Stomach (tissue), 8 donors: ENCODE measurements at regions not wholly inside any gene's neighbourhood (a gene's known extent, or its start where the extent isn't known, plus 50 kb on each side); places are given as distances from the start of the nearest gene placed in this dataset.

Source experiments
- DNase-seq, 2 donors: peaks; one replicate each; pipeline versions ENCODE4 v3.0.0 to v3.0.0-alpha.2; 2013 to 2019
- H3K27ac ChIP-seq, 5 donors: fragments of 200-600 bp in 4 of 5; sonication (generic) in 4 of 5; one replicate each; pipeline ENCODE4 v1.5.1; 2013 to 2019; ENCODE audit warnings: mild to moderate bottlenecking in 1 of 5, moderate library complexity in 1 of 5
- H3K27me3 ChIP-seq, 3 donors: fragments of 200-600 bp; sonication (generic); one replicate each; pipeline ENCODE4 v1.5.1; 2017 to 2019; ENCODE audit warnings: mixed run types in 1 of 3
- H3K36me3 ChIP-seq, 4 donors: fragments of 200-600 bp; sonication (generic); 1 replicate in 3 of 4; 2 replicates in 1 of 4; pipeline ENCODE4 v1.5.1; 2016 to 2019
- H3K4me1 ChIP-seq, 4 donors: fragments of 200-600 bp; sonication (generic); one replicate each; pipeline ENCODE4 v1.5.1; 2016 to 2019
- H3K4me3 ChIP-seq, 4 donors: fragments of 200-600 bp; sonication (generic) in 3 of 4; one replicate each; pipeline ENCODE4 v1.5.1; 2016 to 2019; ENCODE audit warnings: mild to moderate bottlenecking in 1 of 4
- H3K9me3 ChIP-seq, 4 donors: fragments of 200-600 bp; sonication (generic); one replicate each; pipeline ENCODE4 v1.5.1; 2016 to 2019
- CTCF ChIP-seq, 7 experiments: fragments of 450-650 bp in 4 of 7; fragments of 200-600 bp in 3 of 7; sonication (generic) in 3 of 7; IDR thresholded peaks; one replicate each; pipeline ENCODE4 v1.5.1; 2016 to 2019; ENCODE audit warnings: antibody characterized with exemption in 7 of 7, control low read depth in 2 of 7, mild to moderate bottlenecking in 1 of 7
- EP300 ChIP-seq: sonication (generic); formaldehyde crosslinking; IDR thresholded peaks from one replicate; pipeline ENCODE4 v1.6.1; 2017; ENCODE audit warnings: antibody characterized with exemption
- POLR2A ChIP-seq, 4 donors: fragments of 450-650 bp; IDR thresholded peaks; one replicate each; pipeline ENCODE4 v1.6.1; 2016; ENCODE audit warnings: antibody characterized with exemption in 4 of 4, control low read depth in 2 of 4, mild to moderate bottlenecking in 1 of 4, moderate library complexity in 1 of 4
- POLR2AphosphoS5 ChIP-seq, 3 donors: sonication (generic); formaldehyde crosslinking; IDR thresholded peaks; one replicate each; pipeline ENCODE4 v1.6.1; 2016; ENCODE audit warnings: antibody characterized with exemption in 3 of 3
- WGBS, 5 donors: extraction: QIAGEN DNeasy Blood & Tissue Kit in 3 of 5; methylation state at CpG; one replicate each; pipeline versions ENCODE4 v1.1.5 to v1.1.7; 2013 to 2018; 5-methylcytosine and 5-hydroxymethylcytosine counted together
- intact Hi-C: fragments of 100-400 bp; cut with DNase I; formaldehyde crosslinking; loops from one replicate; pipeline ENCODE4 v1.15.1; 2023; ENCODE audit warnings: low total_unique reads
- donor health status: healthy with polysubstance abuse.
- donor health status: Bipolar disorder and iron deficiency.
- donor health status: healthy.

- H3K36me3 ChIP-seq, result no peaks in the 10 kb centered on the region
- H3K9me3 ChIP-seq, result no peaks in the 10 kb centered on the region
- intact Hi-C loops, result no loop called here
- TF ChIP-seq POLR2A (IDR thresholded peaks at IDR 0.05) (no peak), CTCF (IDR thresholded peaks at IDR 0.05) (no peak), EP300 (no peak), POLR2AphosphoS5 (IDR thresholded peaks at IDR 0.05) (no peak)
- no peaks in the 10 kb centered on the region for H3K27me3 ChIP-seq
- DNase-seq, result no peak
- no peaks in the 10 kb centered on the region for H3K4me1 ChIP-seq
- H3K4me3 ChIP-seq, result no peak overlapping the region
- H3K27ac ChIP-seq, result no peak overlapping the region
- 48 to 59% (median 53%) methylated on average over 5 of the region's 5 CpGs for WGBS, 5 donors
These were observed 93.1 kb upstream of the S1PR3 start for GRCh38 chr9:88898039-88898720.

- no peak overlapping the region for H3K4me3 ChIP-seq
- no peak for TF ChIP-seq CTCF (IDR thresholded peaks at IDR 0.05)
- TF ChIP-seq POLR2AphosphoS5 (IDR thresholded peaks at IDR 0.05), result no peak
- TF ChIP-seq EP300, result no peak
- 75 to 84% (median 77%) methylated on average over 2 of the region's 2 CpGs for WGBS, 5 donors
- DNase-seq, result no peak
- H3K9me3 ChIP-seq, result no peaks in the 10 kb centered on the region
- no peaks in the 10 kb centered on the region for H3K36me3 ChIP-seq
- intact Hi-C loops, result no loop called here
- no peaks in the 10 kb centered on the region for H3K27me3 ChIP-seq
- H3K4me1 ChIP-seq, result no peaks in the 10 kb centered on the region
- no peak overlapping the region for H3K27ac ChIP-seq
These were observed 85.8 kb upstream of the S1PR3 start for GRCh38 chr9:88905506-88905905.

- Histone ChIP-seq H3K4me1 (peaks cover 0 to 10% (median 4%) of the 10 kb centered on the region in 4 donors), H3K27me3 (no peaks in the 10 kb centered on the region), H3K9me3 (peaks cover 0 to 13% (median 6%) of the 10 kb centered on the region in 4 donors), H3K27ac (no peak overlapping the region), H3K36me3 (no peaks in the 10 kb centered on the region), H3K4me3 (no peak overlapping the region)
- 54 to 72% (median 60%) methylated on average over 2 of the region's 2 CpGs for WGBS, 5 donors
- TF ChIP-seq CTCF (IDR thresholded peaks at IDR 0.05) (no peak), POLR2AphosphoS5 (IDR thresholded peaks at IDR 0.05) (no peak), EP300 (no peak), POLR2A (IDR thresholded peaks at IDR 0.05) (no peak)
- no peak for DNase-seq
- intact Hi-C loops, result no loop called here
These were observed 75.4 kb upstream of the S1PR3 start for GRCh38 chr9:88915916-88916315.

GRCh38 chr9:88916894-88917293 lies 74.4 kb upstream of the S1PR3 start:
- 0 to 50% (median 23%) methylated on average over 1 of the region's 1 CpG for WGBS, 5 donors

More at GRCh38 chr9:88916894-88917293, 74.4 kb upstream of the S1PR3 start:
- Histone ChIP-seq H3K4me3 (no peak overlapping the region), H3K9me3 (peaks cover 0 to 13% (median 6%) of the 10 kb centered on the region in 4 donors), H3K27me3 (no peaks in the 10 kb centered on the region), H3K36me3 (no peaks in the 10 kb centered on the region), H3K4me1 (peaks cover 0 to 10% (median 4%) of the 10 kb centered on the region in 4 donors), H3K27ac (peak overlapping the region in 1 of 5 donors; percentile 50)
- intact Hi-C loops, result no loop called here
- TF ChIP-seq POLR2A (IDR thresholded peaks at IDR 0.05), result no peak
- no peak for TF ChIP-seq EP300
- no peak for TF ChIP-seq POLR2AphosphoS5 (IDR thresholded peaks at IDR 0.05)
- TF ChIP-seq CTCF (IDR thresholded peaks at IDR 0.05), result no peak
- no peak for DNase-seq
